MM.1S (cell line): ENCODE measurements at regions not wholly inside any gene's neighbourhood (a gene's known extent, or its start where the extent isn't known, plus 50 kb on each side); places are given as distances from the start of the nearest gene placed in this dataset.
A peak's percentile ranks its signal among the peaks of the same experiment; 100 is the strongest.

Experiments used
- DNase-seq: peaks from one replicate; pipeline ENCODE4 v3.0.0-alpha.2; 2015
- H2AFZ ChIP-seq: fragments of 300-600 bp; sonication (generic); 2 replicates; pipeline ENCODE4 v1.6.0; 2016; ENCODE audit warnings: antibody characterized with exemption, low read length
- H3F3A ChIP-seq: fragments of 300-600 bp; sonication (generic); 2 replicates; pipeline ENCODE4 v1.6.1; 2016; ENCODE audit warnings: mild to moderate bottlenecking, antibody characterized with exemption, low read length, moderate library complexity, mixed read lengths; ENCODE audit not compliant: insufficient read depth
- H3K27ac ChIP-seq: fragments of 300-600 bp; sonication (generic); 2 replicates; pipeline ENCODE4 v1.5.1; 2016; ENCODE audit warnings: mild to moderate bottlenecking, low read length
- H3K27me3 ChIP-seq: fragments of 300-600 bp; sonication (generic); replicated peaks from 2 replicates; pipeline ENCODE4 v1.6.0; 2016; ENCODE audit warnings: low read length; ENCODE audit not compliant: insufficient read depth
- H3K36me3 ChIP-seq: fragments of 300-600 bp; sonication (generic); replicated peaks from 2 replicates; pipeline ENCODE4 v1.6.1; 2016; ENCODE audit warnings: mild to moderate bottlenecking, low read length, mixed read lengths; ENCODE audit not compliant: insufficient read depth
- H3K4me1 ChIP-seq: fragments of 300-600 bp; sonication (generic); 2 replicates; pipeline ENCODE4 v1.6.1; 2016; ENCODE audit warnings: low read length, mixed read lengths
- H3K4me2 ChIP-seq: fragments of 300-600 bp; sonication (generic); 2 replicates; pipeline ENCODE4 v1.6.0; 2016; ENCODE audit warnings: low read depth, low read length
- H3K4me3 ChIP-seq: fragments of 300-600 bp; sonication (generic); 2 replicates; pipeline ENCODE4 v1.5.1; 2016; ENCODE audit warnings: low read length, mixed read lengths
- H3K79me2 ChIP-seq: fragments of 300-600 bp; sonication (generic); 2 replicates; pipeline ENCODE4 v1.6.1; 2016; ENCODE audit warnings: mixed run types, low read length, mixed read lengths
- H3K9ac ChIP-seq: fragments of 300-600 bp; sonication (generic); 2 replicates; pipeline ENCODE4 v1.6.1; 2016; ENCODE audit warnings: low read length, mixed read lengths
- H3K9me2 ChIP-seq: fragments of 300-600 bp; sonication (generic); replicated peaks from 2 replicates; pipeline ENCODE4 v1.6.1; 2016; ENCODE audit warnings: mild to moderate bottlenecking, low read length, mixed read lengths; ENCODE audit not compliant: insufficient read depth
- H3K9me3 ChIP-seq: fragments of 300-600 bp; sonication (generic); replicated peaks from 2 replicates; pipeline ENCODE4 v1.6.1; 2016; ENCODE audit warnings: mild to moderate bottlenecking, low read length, mixed read lengths; ENCODE audit not compliant: insufficient read depth
- H4K20me1 ChIP-seq: fragments of 300-600 bp; sonication (generic); 2 replicates; pipeline ENCODE4 v1.6.1; 2016; ENCODE audit warnings: mild to moderate bottlenecking, low read length, moderate library complexity, mixed read lengths; ENCODE audit not compliant: insufficient read depth
- CTCF ChIP-seq: fragments of 300-600 bp; sonication (generic); IDR thresholded peaks from 2 replicates; pipeline ENCODE4 v1.5.1; 2016; ENCODE audit warnings: antibody characterized with exemption, low read length, mixed read lengths
- EZH2 ChIP-seq: fragments of 300-600 bp; sonication (generic); optimal IDR thresholded peaks from 2 replicates; pipeline ENCODE3; 2017; ENCODE audit warnings: low read depth, mild to moderate bottlenecking, antibody characterized with exemption, low read length, mixed read lengths
- EZH2phosphoT487 ChIP-seq: fragments of 300-600 bp; sonication (generic); IDR thresholded peaks from 2 replicates; pipeline ENCODE4 v1.6.1; 2018; ENCODE audit warnings: antibody characterized with exemption, low read length

GRCh38 chr10:61148451-61148850 lies 204.5 kb upstream of the RHOBTB1 start:
- TF ChIP-seq CTCF (no peak), EZH2phosphoT487 (no peak), EZH2 (no peak)
- H2AFZ ChIP-seq: no peak overlapping the region
- no peaks in the 10 kb centered on the region for H3K27me3 ChIP-seq
- no peaks in the 10 kb centered on the region for H3K4me1 ChIP-seq
- no peak overlapping the region for H3K4me3 ChIP-seq
- no peaks in the 10 kb centered on the region for H3K9me3 ChIP-seq
- H3F3A ChIP-seq: no peaks in the 10 kb centered on the region
- no peak overlapping the region for H3K27ac ChIP-seq
- H3K9me2 ChIP-seq: no peaks in the 10 kb centered on the region
- no peak overlapping the region for H3K9ac ChIP-seq
- no peaks in the 10 kb centered on the region for H4K20me1 ChIP-seq
- no peak for DNase-seq
- no peaks in the 10 kb centered on the region for H3K79me2 ChIP-seq
- no peaks in the 10 kb centered on the region for H3K36me3 ChIP-seq
- no peak overlapping the region for H3K4me2 ChIP-seq

GRCh38 chr10:61142987-61143386 lies 199.0 kb upstream of the RHOBTB1 start:
- no peaks in the 10 kb centered on the region for H3F3A ChIP-seq
- no peak overlapping the region for H3K4me3 ChIP-seq
- no peak overlapping the region for H3K27ac ChIP-seq
- H3K4me2 ChIP-seq: no peak overlapping the region
- H4K20me1 ChIP-seq: no peaks in the 10 kb centered on the region
- no peak for DNase-seq
- no peaks in the 10 kb centered on the region for H3K79me2 ChIP-seq
- TF ChIP-seq CTCF: peak; percentile 27
- TF ChIP-seq EZH2phosphoT487: no peak
- no peaks in the 10 kb centered on the region for H3K36me3 ChIP-seq
- no peak overlapping the region for H2AFZ ChIP-seq
- H3K4me1 ChIP-seq: no peaks in the 10 kb centered on the region
- H3K27me3 ChIP-seq: no peaks in the 10 kb centered on the region
- H3K9me3 ChIP-seq: no peaks in the 10 kb centered on the region
- no peak overlapping the region for H3K9ac ChIP-seq
- no peaks in the 10 kb centered on the region for H3K9me2 ChIP-seq

GRCh38 chr10:61140765-61141392 lies 196.9 kb upstream of the RHOBTB1 start:
- Histone ChIP-seq H3F3A (no peaks in the 10 kb centered on the region), H3K9me3 (no peaks in the 10 kb centered on the region), H3K4me1 (no peaks in the 10 kb centered on the region), H3K27ac (no peak overlapping the region), H3K9me2 (no peaks in the 10 kb centered on the region), H3K79me2 (no peaks in the 10 kb centered on the region), H3K4me2 (0 out of 2 replicates have a peak overlapping the region, but pooled peaks have one; percentile 20), H2AFZ (no peak overlapping the region), H3K27me3 (no peaks in the 10 kb centered on the region), H3K36me3 (no peaks in the 10 kb centered on the region), H4K20me1 (no peaks in the 10 kb centered on the region), H3K4me3 (no peak overlapping the region), H3K9ac (no peak overlapping the region)
- TF ChIP-seq CTCF (peak; percentile 79), EZH2 (no peak), EZH2phosphoT487 (no peak)
- DNase-seq: peak; percentile 50
